ENCODE measurements at regions not wholly inside any gene's neighbourhood (a gene's known extent, or its start where the extent isn't known, plus 50 kb on each side); places are given as distances from the start of the nearest gene placed in this dataset.

GRCh38 chr1:147083919-147084272, 88.4 kb downstream of the PRKAB2 start (continued):
- TF ChIP-seq ZBTB33 (IDR thresholded peaks at IDR 0.05) (no peak), MAX (IDR thresholded peaks at IDR 0.05) (no peak), EGR1 (IDR thresholded peaks at IDR 0.05; ENCODE audit: low read depth in 2 of 2) (no peak), SP1 (IDR thresholded peaks at IDR 0.05) (no peak), HNF4G (IDR thresholded peaks at IDR 0.05) (no peak)

- TF ChIP-seq FOXA1 (IDR thresholded peaks at IDR 0.05), result no peak
- Histone ChIP-seq H3K27me3 (ENCODE audit: control insufficient read depth in 4 of 4, insufficient read depth in 4 of 4, low read length in 3 of 4) (peaks cover 0 to 7% (median 1%) of the 10 kb centered on the region in 4 donors), H3K4me1 (ENCODE audit: control insufficient read depth in 4 of 4, insufficient read depth in 4 of 4, low read length in 3 of 4) (peaks cover 0 to 24% (median 13%) of the 10 kb centered on the region in 4 donors)
Observed at GRCh38 chr1:147080671-147081394, 91.4 kb downstream of the PRKAB2 start.

GRCh38 chr1:147080006-147080661, 92.1 kb downstream of the PRKAB2 start:
- Histone ChIP-seq H3K4me1 (ENCODE audit: control insufficient read depth in 4 of 4, insufficient read depth in 4 of 4, low read length in 3 of 4) (peaks cover 0 to 24% (median 13%) of the 10 kb centered on the region in 4 donors), H3K27ac (ENCODE audit: low read depth in 1 of 2, low read length in 2 of 2) (no peak overlapping the region), H3K27me3 (ENCODE audit: control insufficient read depth in 4 of 4, insufficient read depth in 4 of 4, low read length in 3 of 4) (peaks cover 0 to 7% (median 1%) of the 10 kb centered on the region in 4 donors), H3K9ac (ENCODE audit: low read depth in 1 of 2, low read length in 2 of 2) (no peak overlapping the region), H3K4me3 (ENCODE audit: low read depth in 1 of 3, low read length in 3 of 3) (peak overlapping the region in 2 of 3 donors; percentile 15 to 23), H3K9me3 (ENCODE audit: control insufficient read depth in 4 of 4, low read length in 3 of 4) (peaks cover 2 to 9% (median 6%) of the 10 kb centered on the region in 4 donors), H3K36me3 (ENCODE audit: control insufficient read depth in 4 of 4, insufficient read depth in 3 of 4, low read depth in 1 of 4, low read length in 3 of 4) (no peaks in the 10 kb centered on the region)
- TF ChIP-seq GABPA (IDR thresholded peaks at IDR 0.05 in 1 of 2, conservative IDR thresholded peaks at IDR 0.05 in 1 of 2) (no peak), ATF3 (IDR thresholded peaks at IDR 0.05) (no peak), RXRA (IDR thresholded peaks at IDR 0.05) (no peak), FOXA2 (IDR thresholded peaks at IDR 0.05) (no peak), HNF4A (conservative IDR thresholded peaks at IDR 0.05) (no peak), ZBTB33 (IDR thresholded peaks at IDR 0.05) (no peak), CTCF (IDR thresholded peaks at IDR 0.05; ENCODE audit: low read depth, low read length, missing input control) (no peak), TAF1 (conservative IDR thresholded peaks at IDR 0.05) (no peak), NR2F2 (IDR thresholded peaks at IDR 0.05) (no peak)
- DNase-seq (ENCODE audit: low spot score), result no peak
- WGBS, result 29% methylated on average over 35 of the region's 35 CpGs

More at GRCh38 chr1:147080671-147081394, 91.4 kb downstream of the PRKAB2 start:
- 50% methylated on average over 28 of the region's 28 CpGs for WGBS
- no peak overlapping the region for H3K4me3 ChIP-seq (ENCODE audit: low read depth in 1 of 3, low read length in 3 of 3)
- H3K9ac ChIP-seq (ENCODE audit: low read depth in 1 of 2, low read length in 2 of 2), result no peak overlapping the region
- no peak overlapping the region for H3K27ac ChIP-seq (ENCODE audit: low read depth in 1 of 2, low read length in 2 of 2)
- H3K36me3 ChIP-seq (ENCODE audit: control insufficient read depth in 4 of 4, insufficient read depth in 3 of 4, low read depth in 1 of 4, low read length in 3 of 4), result no peaks in the 10 kb centered on the region
- H3K9me3 ChIP-seq (ENCODE audit: control insufficient read depth in 4 of 4, low read length in 3 of 4), result peaks cover 2 to 9% (median 6%) of the 10 kb centered on the region in 4 donors
- no peak for DNase-seq (ENCODE audit: low spot score)
